ENCODE measurements at regions not wholly inside any gene's neighbourhood (a gene's known extent, or its start where the extent isn't known, plus 50 kb on each side); places are given as distances from the start of the nearest gene placed in this dataset.

DNA sequence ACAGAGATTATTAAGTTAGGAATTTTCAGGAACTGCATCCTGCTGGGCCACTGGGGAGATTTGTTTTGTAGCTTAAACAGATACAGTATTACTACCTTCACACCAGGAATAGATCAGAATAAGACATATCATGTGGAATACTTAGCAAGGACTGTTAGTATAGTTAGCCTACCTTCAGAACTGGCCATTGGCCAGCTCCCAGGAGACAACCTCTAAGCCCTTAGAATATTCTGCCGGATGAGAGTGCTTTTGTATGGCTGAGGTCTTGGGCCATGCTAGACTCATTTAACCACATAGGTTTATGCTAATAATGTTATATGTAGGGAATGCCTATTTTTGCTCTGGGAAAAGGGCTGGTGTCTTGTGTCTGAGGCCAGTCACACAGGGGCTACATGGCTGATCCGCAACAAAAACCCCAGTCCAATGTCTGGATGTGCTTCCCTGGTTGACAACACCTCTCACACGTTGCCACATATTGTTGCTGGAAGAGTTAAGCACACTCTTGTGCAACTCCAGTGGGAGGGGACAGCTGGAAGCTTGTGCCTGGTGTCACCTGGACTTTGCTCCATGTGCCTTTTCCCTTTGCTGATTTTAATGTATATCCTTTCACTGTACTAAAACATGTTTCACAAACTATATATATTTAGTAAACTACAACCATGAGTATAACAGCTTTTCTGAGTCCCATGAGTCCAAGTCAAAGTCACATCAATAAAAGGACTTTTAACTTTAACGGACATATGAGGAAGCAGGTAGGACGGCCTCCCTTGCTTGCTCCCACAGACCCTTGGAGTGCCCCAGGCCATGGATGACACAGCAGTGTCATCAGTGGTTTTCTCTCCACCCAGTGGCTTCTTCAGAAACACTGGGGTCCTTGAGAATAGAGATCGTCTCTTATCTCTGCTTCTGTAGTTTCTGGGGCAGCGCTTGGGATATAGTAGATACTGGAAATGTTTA is 118.0 kb upstream of the C3orf80 start (continued):
- TF ChIP-seq ETV5 (CRISPR knock-in tag; IDR thresholded peaks at IDR 0.05; ENCODE audit: borderline replicate concordance) (peak; percentile 63; the same call in 1 of the 2 replicates), KDM6A (CRISPR knock-in tag; IDR thresholded peaks at IDR 0.05; ENCODE audit: low read depth) (peak; percentile 93), ZNF629 (CRISPR knock-in tag; conservative IDR thresholded peaks at IDR 0.05) (0 out of 2 replicates have a peak, but pooled peaks have one; percentile 28), ASH2L (IDR thresholded peaks at IDR 0.05; ENCODE audit: insufficient read length, low read depth, low read length) (peak; percentile 99), RBM22 (optimal IDR thresholded peaks at IDR 0.05; ENCODE audit: low read length) (no peak)
- TF ChIP-seq, protein P1, sequence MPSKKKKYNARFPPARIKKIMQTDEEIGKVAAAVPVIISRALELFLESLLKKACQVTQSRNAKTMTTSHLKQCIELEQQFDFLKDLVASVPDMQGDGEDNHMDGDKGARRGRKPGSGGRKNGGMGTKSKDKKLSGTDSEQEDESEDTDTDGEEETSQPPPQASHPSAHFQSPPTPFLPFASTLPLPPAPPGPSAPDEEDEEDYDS (CRISPR knock-in tag; IDR thresholded peaks at IDR 0.05), result 0 out of 2 replicates have a peak, but pooled peaks have one; percentile 27
- TF ChIP-seq, protein P2, sequence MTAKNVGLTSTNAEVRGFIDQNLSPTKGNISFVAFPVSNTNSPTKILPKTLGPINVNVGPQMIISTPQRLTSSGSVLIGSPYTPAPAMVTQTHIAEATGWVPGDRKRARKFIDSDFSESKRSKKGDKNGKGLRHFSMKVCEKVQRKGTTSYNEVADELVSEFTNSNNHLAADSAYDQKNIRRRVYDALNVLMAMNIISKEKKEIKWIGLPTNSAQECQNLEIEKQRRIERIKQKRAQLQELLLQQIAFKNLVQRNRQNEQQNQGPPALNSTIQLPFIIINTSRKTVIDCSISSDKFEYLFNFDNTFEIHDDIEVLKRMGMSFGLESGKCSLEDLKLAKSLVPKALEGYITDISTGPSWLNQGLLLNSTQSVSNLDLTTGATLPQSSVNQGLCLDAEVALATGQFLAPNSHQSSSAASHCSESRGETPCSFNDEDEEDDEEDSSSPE (CRISPR knock-in tag; IDR thresholded peaks at IDR 0.05), result peak; percentile 48; the same call in 1 of the 2 replicates
- TF ChIP-seq, protein P3, sequence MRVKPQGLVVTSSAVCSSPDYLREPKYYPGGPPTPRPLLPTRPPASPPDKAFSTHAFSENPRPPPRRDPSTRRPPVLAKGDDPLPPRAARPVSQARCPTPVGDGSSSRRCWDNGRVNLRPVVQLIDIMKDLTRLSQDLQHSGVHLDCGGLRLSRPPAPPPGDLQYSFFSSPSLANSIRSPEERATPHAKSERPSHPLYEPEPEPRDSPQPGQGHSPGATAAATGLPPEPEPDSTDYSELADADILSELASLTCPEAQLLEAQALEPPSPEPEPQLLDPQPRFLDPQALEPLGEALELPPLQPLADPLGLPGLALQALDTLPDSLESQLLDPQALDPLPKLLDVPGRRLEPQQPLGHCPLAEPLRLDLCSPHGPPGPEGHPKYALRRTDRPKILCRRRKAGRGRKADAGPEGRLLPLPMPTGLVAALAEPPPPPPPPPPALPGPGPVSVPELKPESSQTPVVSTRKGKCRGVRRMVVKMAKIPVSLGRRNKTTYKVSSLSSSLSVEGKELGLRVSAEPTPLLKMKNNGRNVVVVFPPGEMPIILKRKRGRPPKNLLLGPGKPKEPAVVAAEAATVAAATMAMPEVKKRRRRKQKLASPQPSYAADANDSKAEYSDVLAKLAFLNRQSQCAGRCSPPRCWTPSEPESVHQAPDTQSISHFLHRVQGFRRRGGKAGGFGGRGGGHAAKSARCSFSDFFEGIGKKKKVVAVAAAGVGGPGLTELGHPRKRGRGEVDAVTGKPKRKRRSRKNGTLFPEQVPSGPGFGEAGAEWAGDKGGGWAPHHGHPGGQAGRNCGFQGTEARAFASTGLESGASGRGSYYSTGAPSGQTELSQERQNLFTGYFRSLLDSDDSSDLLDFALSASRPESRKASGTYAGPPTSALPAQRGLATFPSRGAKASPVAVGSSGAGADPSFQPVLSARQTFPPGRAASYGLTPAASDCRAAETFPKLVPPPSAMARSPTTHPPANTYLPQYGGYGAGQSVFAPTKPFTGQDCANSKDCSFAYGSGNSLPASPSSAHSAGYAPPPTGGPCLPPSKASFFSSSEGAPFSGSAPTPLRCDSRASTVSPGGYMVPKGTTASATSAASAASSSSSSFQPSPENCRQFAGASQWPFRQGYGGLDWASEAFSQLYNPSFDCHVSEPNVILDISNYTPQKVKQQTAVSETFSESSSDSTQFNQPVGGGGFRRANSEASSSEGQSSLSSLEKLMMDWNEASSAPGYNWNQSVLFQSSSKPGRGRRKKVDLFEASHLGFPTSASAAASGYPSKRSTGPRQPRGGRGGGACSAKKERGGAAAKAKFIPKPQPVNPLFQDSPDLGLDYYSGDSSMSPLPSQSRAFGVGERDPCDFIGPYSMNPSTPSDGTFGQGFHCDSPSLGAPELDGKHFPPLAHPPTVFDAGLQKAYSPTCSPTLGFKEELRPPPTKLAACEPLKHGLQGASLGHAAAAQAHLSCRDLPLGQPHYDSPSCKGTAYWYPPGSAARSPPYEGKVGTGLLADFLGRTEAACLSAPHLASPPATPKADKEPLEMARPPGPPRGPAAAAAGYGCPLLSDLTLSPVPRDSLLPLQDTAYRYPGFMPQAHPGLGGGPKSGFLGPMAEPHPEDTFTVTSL (CRISPR knock-in tag; IDR thresholded peaks at IDR 0.05; ENCODE audit: borderline replicate concordance), result peak; percentile 75; the same call in 1 of the 2 replicates
- TF ChIP-seq, protein P4, sequence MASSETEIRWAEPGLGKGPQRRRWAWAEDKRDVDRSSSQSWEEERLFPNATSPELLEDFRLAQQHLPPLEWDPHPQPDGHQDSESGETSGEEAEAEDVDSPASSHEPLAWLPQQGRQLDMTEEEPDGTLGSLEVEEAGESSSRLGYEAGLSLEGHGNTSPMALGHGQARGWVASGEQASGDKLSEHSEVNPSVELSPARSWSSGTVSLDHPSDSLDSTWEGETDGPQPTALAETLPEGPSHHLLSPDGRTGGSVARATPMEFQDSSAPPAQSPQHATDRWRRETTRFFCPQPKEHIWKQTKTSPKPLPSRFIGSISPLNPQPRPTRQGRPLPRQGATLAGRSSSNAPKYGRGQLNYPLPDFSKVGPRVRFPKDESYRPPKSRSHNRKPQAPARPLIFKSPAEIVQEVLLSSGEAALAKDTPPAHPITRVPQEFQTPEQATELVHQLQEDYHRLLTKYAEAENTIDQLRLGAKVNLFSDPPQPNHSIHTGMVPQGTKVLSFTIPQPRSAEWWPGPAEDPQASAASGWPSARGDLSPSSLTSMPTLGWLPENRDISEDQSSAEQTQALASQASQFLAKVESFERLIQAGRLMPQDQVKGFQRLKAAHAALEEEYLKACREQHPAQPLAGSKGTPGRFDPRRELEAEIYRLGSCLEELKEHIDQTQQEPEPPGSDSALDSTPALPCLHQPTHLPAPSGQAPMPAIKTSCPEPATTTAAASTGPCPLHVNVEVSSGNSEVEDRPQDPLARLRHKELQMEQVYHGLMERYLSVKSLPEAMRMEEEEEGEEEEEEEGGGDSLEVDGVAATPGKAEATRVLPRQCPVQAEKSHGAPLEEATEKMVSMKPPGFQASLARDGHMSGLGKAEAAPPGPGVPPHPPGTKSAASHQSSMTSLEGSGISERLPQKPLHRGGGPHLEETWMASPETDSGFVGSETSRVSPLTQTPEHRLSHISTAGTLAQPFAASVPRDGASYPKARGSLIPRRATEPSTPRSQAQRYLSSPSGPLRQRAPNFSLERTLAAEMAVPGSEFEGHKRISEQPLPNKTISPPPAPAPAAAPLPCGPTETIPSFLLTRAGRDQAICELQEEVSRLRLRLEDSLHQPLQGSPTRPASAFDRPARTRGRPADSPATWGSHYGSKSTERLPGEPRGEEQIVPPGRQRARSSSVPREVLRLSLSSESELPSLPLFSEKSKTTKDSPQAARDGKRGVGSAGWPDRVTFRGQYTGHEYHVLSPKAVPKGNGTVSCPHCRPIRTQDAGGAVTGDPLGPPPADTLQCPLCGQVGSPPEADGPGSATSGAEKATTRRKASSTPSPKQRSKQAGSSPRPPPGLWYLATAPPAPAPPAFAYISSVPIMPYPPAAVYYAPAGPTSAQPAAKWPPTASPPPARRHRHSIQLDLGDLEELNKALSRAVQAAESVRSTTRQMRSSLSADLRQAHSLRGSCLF (CRISPR knock-in tag; IDR thresholded peaks at IDR 0.05; ENCODE audit: borderline replicate concordance), result no peak
- TF ChIP-seq, protein P5, sequence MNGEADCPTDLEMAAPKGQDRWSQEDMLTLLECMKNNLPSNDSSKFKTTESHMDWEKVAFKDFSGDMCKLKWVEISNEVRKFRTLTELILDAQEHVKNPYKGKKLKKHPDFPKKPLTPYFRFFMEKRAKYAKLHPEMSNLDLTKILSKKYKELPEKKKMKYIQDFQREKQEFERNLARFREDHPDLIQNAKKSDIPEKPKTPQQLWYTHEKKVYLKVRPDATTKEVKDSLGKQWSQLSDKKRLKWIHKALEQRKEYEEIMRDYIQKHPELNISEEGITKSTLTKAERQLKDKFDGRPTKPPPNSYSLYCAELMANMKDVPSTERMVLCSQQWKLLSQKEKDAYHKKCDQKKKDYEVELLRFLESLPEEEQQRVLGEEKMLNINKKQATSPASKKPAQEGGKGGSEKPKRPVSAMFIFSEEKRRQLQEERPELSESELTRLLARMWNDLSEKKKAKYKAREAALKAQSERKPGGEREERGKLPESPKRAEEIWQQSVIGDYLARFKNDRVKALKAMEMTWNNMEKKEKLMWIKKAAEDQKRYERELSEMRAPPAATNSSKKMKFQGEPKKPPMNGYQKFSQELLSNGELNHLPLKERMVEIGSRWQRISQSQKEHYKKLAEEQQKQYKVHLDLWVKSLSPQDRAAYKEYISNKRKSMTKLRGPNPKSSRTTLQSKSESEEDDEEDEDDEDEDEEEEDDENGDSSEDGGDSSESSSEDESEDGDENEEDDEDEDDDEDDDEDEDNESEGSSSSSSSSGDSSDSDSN (CRISPR knock-in tag; IDR thresholded peaks at IDR 0.05), result peak; percentile 39; the same call in 1 of the 2 replicates
